ENCODE measurements at regions not wholly inside any gene's neighbourhood (a gene's known extent, or its start where the extent isn't known, plus 50 kb on each side); places are given as distances from the start of the nearest gene placed in this dataset.

- H3K4me1 ChIP-seq: peaks cover 0 to 7% (median 2%) of the 10 kb centered on the region in 4 donors
- DNase-seq (ENCODE audit: extremely low spot score): no peak
- no peak overlapping the region for H3K4me3 ChIP-seq
- TF ChIP-seq EP300 (IDR thresholded peaks at IDR 0.05): no peak
- TF ChIP-seq POLR2AphosphoS5 (IDR thresholded peaks at IDR 0.05): no peak
- no peak for TF ChIP-seq POLR2A (IDR thresholded peaks at IDR 0.05; ENCODE audit: low read depth)
- TF ChIP-seq CTCF (IDR thresholded peaks at IDR 0.05): no peak
- 100% methylated on average over 1 of the region's 1 CpG for WGBS
- H3K9me3 ChIP-seq: no peaks in the 10 kb centered on the region
- H3K36me3 ChIP-seq: no peaks in the 10 kb centered on the region
- intact Hi-C loops (cut with DNase I): no loop called here
- H3K27me3 ChIP-seq: peaks cover 0 to 17% (median 0%) of the 10 kb centered on the region in 4 donors
- no peak overlapping the region for H3K27ac ChIP-seq (replicated peaks in 1 of 4)
Measured at GRCh38 chr2:216281316-216281715, 91.0 kb downstream of the MARCHF4 start.

- H3K9me3 ChIP-seq: no peaks in the 10 kb centered on the region
- no peak overlapping the region for H3K4me3 ChIP-seq
- H3K27ac ChIP-seq (replicated peaks in 1 of 4): no peak overlapping the region
- intact Hi-C loops (cut with DNase I): no loop called here
- DNase-seq (ENCODE audit: extremely low spot score): no peak
- peaks cover 0 to 7% (median 2%) of the 10 kb centered on the region in 4 donors for H3K4me1 ChIP-seq
- TF ChIP-seq POLR2A (IDR thresholded peaks at IDR 0.05; ENCODE audit: low read depth) (no peak), CTCF (IDR thresholded peaks at IDR 0.05) (no peak), POLR2AphosphoS5 (IDR thresholded peaks at IDR 0.05) (no peak), EP300 (IDR thresholded peaks at IDR 0.05) (no peak)
- H3K27me3 ChIP-seq: no peaks in the 10 kb centered on the region
- H3K36me3 ChIP-seq: no peaks in the 10 kb centered on the region
- WGBS: 33% methylated on average over 3 of the region's 3 CpGs
Measured at GRCh38 chr2:216279459-216279858, 92.8 kb downstream of the MARCHF4 start.

DNA sequence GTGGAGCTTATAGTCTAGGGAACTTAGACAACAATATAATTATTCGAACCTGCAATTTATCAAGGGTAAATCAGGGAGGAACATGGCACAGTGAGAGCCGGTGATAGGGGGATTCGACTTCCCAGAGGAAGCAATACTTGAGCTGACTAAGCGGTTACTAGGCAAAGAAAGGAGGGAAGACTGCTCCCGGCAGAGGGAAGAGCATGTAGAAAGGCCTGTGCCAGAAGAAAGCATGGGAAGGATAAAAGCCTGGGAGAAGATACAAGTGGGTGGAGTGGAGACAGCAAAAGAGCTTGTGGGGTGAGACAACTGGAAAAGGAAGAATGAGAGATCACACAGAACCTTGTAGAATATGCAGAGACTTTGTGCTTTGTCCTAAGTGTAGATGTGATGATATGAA is 93.3 kb downstream of the MARCHF4 start:
- intact Hi-C loops (cut with DNase I): no loop called here

GRCh38 chr2:216275890-216276289 is 96.4 kb downstream of the MARCHF4 start:
- intact Hi-C loops (cut with DNase I): no loop called here
- TF ChIP-seq POLR2AphosphoS5 (IDR thresholded peaks at IDR 0.05): no peak
- TF ChIP-seq POLR2A (IDR thresholded peaks at IDR 0.05; ENCODE audit: low read depth): no peak
- TF ChIP-seq CTCF (IDR thresholded peaks at IDR 0.05): no peak
- TF ChIP-seq EP300 (IDR thresholded peaks at IDR 0.05): no peak
- DNase-seq (ENCODE audit: extremely low spot score): no peak
- Histone ChIP-seq H3K27me3 (no peaks in the 10 kb centered on the region), H3K4me1 (peaks cover 0 to 7% (median 2%) of the 10 kb centered on the region in 4 donors), H3K4me3 (no peak overlapping the region), H3K36me3 (no peaks in the 10 kb centered on the region), H3K27ac (replicated peaks in 1 of 4) (no peak overlapping the region), H3K9me3 (no peaks in the 10 kb centered on the region)
- WGBS: 90% methylated on average over 2 of the region's 2 CpGs

More for the DNA sequence above, 93.3 kb downstream of the MARCHF4 start:
- Histone ChIP-seq H3K4me1 (peaks cover 0 to 7% (median 2%) of the 10 kb centered on the region in 4 donors), H3K27ac (replicated peaks in 1 of 4) (no peak overlapping the region), H3K36me3 (no peaks in the 10 kb centered on the region), H3K27me3 (no peaks in the 10 kb centered on the region), H3K9me3 (no peaks in the 10 kb centered on the region), H3K4me3 (no peak overlapping the region)
- no peak for DNase-seq (ENCODE audit: extremely low spot score)
- WGBS: 57% methylated on average over 5 of the region's 5 CpGs
- TF ChIP-seq POLR2A (IDR thresholded peaks at IDR 0.05; ENCODE audit: low read depth) (no peak), POLR2AphosphoS5 (IDR thresholded peaks at IDR 0.05) (no peak), CTCF (IDR thresholded peaks at IDR 0.05) (no peak), EP300 (IDR thresholded peaks at IDR 0.05) (no peak)

DNA sequence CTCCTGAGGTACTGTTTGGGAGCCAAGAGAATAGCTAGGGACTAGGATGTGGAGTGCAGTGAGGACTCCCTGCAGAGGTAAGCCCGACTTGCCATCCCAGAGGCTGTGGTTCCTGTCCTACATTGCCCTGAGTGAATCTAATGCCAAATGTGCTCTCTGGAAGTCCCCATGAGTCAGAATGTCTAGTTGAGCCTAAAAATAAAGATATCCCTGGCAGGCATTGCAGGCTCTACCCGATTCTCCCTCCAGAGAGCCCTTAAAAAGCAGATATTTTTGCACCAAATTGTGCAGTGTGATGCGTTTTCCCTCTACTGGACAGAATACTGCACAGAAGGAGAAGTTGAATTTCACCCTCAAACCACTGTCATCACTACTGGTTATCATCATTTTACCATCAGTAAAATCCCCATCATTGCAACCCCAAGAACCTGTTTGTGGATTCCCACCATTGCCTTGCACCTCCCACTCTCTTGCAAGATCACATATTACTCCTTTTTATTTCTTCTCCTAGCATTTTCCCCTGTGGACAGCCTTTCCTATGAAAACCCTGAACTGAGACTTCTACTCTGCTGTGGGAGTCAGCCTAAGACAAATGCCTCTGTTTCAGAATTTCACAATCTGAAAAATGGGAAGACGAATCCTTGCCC is 98.0 kb downstream of the MARCHF4 start:
- Histone ChIP-seq H3K27ac (replicated peaks in 1 of 4) (no peak overlapping the region), H3K4me3 (no peak overlapping the region), H3K9me3 (no peaks in the 10 kb centered on the region), H3K4me1 (peaks cover 0 to 4% (median 0%) of the 10 kb centered on the region in 4 donors), H3K36me3 (no peaks in the 10 kb centered on the region), H3K27me3 (no peaks in the 10 kb centered on the region)
- no peak for TF ChIP-seq EP300 (IDR thresholded peaks at IDR 0.05)
- no peak for TF ChIP-seq CTCF (IDR thresholded peaks at IDR 0.05)
- no peak for TF ChIP-seq POLR2AphosphoS5 (IDR thresholded peaks at IDR 0.05)
- no peak for TF ChIP-seq POLR2A (IDR thresholded peaks at IDR 0.05; ENCODE audit: low read depth)
- 43% methylated on average over 4 of the region's 4 CpGs for WGBS
- no peak for DNase-seq (ENCODE audit: extremely low spot score)
- intact Hi-C loops (cut with DNase I): no loop called here
